AG09309 (cell line): ENCODE measurements at regions not wholly inside any gene's neighbourhood (a gene's known extent, or its start where the extent isn't known, plus 50 kb on each side); places are given as distances from the start of the nearest gene placed in this dataset.

ENCODE experiments used
- DNase-seq: peaks from one replicate; pipeline ENCODE4 v3.0.0-alpha.2; 2010; ENCODE audit warnings: low read depth
- H3K4me3 ChIP-seq: 2 replicates; pipeline ENCODE4 v1.5.1; 2011; ENCODE audit warnings: mild to moderate bottlenecking, low read depth, low read length, moderate library complexity; ENCODE audit not compliant: control insufficient read depth
- TF ChIP-seq, protein P1 (sequence below): IDR thresholded peaks from 2 replicates; pipeline ENCODE4 v1.5.1; 2011; ENCODE audit warnings: mild to moderate bottlenecking, low read depth, low read length, inconsistent platforms; ENCODE audit not compliant: insufficient read depth, control insufficient read depth; ENCODE audit errors: missing control alignments

DNA sequence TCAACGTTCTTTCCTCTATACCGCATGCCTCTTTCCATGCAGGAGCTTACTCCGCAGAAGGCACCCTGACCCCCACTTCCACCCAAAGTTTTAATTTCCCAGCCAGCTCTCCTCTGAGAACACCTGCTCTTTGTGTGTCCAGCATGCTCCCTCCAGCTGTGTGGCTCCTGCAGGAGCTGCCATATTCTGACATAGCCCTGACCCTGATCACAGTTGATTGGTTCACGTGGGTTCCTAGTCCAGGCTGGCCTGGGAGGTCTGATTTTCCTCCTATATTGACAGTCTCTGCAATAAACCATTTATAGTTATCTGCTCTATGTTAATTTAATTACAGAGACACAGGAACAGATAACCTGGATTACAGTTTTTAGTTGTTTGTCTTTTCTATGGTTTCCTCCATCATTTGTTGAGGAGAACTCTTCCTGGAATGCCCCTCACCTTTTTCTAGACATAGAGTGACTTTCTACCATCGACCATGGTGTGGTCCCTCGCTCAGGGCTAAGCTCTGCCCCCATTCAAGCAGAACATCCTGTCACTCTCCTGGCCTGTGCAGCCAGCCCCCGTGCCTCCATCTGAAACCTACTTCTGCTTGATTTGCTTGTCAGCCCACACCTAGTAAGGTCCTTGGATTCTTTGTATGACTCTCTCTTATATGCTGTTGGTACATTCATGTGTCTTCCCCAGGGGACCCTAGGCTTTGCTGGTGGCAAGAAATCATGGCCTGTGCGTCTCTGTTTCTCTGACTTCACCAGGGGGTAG lies 231.5 kb downstream of the LPIN1 start:
- TF ChIP-seq, protein P1, sequence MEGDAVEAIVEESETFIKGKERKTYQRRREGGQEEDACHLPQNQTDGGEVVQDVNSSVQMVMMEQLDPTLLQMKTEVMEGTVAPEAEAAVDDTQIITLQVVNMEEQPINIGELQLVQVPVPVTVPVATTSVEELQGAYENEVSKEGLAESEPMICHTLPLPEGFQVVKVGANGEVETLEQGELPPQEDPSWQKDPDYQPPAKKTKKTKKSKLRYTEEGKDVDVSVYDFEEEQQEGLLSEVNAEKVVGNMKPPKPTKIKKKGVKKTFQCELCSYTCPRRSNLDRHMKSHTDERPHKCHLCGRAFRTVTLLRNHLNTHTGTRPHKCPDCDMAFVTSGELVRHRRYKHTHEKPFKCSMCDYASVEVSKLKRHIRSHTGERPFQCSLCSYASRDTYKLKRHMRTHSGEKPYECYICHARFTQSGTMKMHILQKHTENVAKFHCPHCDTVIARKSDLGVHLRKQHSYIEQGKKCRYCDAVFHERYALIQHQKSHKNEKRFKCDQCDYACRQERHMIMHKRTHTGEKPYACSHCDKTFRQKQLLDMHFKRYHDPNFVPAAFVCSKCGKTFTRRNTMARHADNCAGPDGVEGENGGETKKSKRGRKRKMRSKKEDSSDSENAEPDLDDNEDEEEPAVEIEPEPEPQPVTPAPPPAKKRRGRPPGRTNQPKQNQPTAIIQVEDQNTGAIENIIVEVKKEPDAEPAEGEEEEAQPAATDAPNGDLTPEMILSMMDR = no peak

DNA sequence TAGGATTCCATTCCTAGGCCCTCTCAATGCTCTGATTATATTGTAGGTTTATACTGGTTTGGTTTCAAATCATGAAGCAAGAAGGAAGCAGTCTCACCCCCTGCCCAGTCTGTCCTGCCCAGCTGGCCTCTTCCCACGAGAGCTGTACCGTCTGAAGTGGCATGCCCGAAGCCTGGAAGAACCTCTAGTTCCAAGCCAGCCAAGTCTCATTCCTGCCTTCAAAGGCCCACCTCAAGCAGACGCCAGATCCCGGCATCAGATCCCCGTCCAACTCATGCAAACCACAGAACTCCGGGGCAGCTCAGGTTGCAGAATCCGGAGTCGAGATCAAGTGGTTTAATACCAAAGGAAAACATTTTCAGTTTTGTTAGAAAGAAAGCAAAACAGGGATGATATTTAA lies 234.4 kb downstream of the LPIN1 start:
- TF ChIP-seq, protein P1 = no peak
- H3K4me3 ChIP-seq = no peak overlapping the region
- no peak for DNase-seq

More for the DNA sequence above, 231.5 kb downstream of the LPIN1 start:
- no peak overlapping the region for H3K4me3 ChIP-seq
- no peak for DNase-seq

DNA sequence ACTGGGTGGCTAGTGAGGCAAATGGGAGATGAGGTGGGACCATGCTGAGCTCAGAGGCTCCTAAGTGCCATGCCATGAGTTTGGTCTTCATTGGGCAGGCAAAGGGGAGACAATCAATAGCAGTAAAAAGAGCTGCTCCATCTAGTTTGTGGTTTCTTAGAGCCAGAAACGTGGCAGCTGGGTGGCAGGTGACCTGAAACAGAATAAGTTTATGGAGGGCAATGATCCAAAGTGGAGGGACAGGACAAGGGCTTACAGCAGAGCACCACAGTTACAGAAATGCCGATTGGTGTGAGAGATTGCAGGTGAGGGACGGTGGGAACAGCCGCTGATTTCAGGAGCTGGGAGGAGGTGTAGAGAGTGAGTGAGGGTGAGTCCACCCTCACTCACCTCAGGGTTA lies 237.0 kb downstream of the LPIN1 start:
- DNase-seq = no peak
- TF ChIP-seq, protein P1 = no peak

DNA sequence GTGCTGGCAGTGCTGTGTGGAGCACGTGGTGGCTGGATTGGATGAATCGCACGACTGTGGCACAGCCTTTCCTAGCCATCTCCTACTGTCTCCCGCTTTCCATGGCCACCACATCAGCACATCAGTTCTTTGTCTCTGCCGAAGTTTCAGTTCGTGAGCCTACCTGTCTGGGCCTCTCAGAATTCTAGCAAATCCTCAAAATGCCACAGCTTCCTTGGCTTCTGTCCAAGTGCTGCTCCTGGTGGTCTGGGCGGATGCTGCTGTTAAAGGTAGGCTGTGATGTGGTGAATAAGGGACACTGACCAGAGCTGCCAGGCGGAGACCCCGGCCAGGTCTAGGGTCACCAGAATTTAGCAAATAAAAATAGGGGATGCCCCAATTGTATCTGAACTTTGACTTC lies 237.4 kb downstream of the LPIN1 start:
- H3K4me3 ChIP-seq = no peak overlapping the region
- no peak for DNase-seq
- TF ChIP-seq, protein P1 = no peak

More for the DNA sequence above, 237.0 kb downstream of the LPIN1 start:
- H3K4me3 ChIP-seq = no peak overlapping the region

DNA sequence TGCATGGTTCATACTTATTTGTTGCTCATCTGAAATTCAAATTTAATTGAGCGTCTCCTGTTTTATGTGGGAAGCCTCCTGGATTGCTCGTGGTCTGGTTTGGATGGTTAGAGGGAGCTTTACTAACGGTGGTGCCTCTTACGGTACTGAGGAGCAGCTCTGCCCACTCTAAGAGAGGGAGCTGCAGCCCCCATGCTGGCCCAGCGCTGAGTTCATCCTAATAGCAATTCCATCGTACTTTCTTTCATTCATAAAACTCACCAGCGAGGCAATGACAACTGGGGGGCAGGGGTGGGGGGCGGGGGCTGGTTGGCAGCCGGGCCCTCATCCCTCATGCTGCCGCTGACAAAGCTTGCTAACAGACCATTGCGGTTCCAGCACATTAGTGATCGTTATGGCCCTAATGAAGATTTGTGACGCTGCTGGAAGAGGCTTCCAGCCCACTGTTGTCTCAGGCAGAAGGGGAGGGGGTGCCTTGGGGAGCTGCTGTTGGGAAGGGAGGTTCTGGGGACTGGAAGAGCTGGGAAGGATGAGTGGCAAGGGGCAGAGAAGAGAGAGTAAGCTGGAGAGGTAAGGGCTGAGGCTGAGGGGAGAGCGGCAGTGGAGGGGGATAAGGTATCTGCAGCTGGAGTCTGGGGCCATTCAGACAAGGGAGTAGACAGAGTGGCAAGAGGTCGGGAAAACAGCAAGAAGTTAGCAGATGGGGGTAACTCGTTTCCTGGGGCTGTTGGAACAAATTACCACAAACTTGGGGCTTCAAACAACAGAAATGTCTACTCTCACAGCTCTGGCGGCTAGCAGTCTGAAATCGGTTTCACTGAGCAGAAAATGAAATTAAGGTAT lies 238.1 kb downstream of the LPIN1 start:
- TF ChIP-seq, protein P1 = no peak
- DNase-seq = no peak

DNA sequence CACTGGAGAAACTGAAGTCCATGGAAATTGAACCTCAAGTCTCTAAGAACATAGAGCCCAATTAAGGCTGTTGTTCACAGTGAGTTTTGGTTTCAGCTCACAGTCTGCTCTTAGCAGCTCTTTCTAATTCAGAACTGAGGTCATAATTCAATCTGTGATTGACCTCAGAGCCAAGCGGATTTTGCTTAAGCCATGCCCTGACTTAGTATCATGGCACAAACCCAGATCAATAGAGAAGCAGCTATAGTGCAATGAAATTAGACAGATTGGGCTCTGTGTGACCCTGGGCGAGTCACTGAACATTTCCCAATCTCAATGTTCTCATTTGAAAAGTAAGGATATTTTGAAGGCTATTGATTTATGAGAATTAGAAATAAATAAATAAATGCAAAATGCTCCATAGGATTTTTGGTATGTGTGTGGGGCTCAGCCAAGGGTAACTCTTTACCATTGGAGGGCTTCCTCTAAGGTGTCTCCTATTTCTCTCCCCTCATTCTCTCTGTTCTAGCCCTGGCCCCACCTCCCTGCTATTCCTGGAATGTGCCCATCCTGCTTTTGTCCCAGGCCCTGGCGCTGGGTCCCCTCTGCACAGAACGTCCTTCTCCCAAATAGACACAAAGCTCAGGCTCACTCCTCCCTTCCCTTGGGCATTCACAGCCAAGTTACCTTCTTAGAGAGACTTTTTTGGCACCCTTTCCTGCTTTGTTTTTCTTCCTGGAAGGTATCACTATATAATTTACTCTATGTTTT lies 239.6 kb downstream of the LPIN1 start:
- H3K4me3 ChIP-seq = no peak overlapping the region
- TF ChIP-seq, protein P1 = no peak

More for the DNA sequence above, 238.1 kb downstream of the LPIN1 start:
- no peak overlapping the region for H3K4me3 ChIP-seq

More for the DNA sequence above, 239.6 kb downstream of the LPIN1 start:
- DNase-seq = no peak
